G401 (cell line): ENCODE measurements at regions not wholly inside any gene's neighbourhood (a gene's known extent, or its start where the extent isn't known, plus 50 kb on each side); places are given as distances from the start of the nearest gene placed in this dataset.
"Not testable (repeated sequence)": the region's sequence is repeated elsewhere in the genome, so short reads cannot be mapped to it uniquely, and the experiment has no call there.

ENCODE experiments used
- DNase-seq: peaks from one replicate; pipeline ENCODE4 v3.0.0-alpha.2; 2015; ENCODE audit warnings: low spot score
- in situ Hi-C: cut with HindIII; loops from 2 replicates; pipeline ENCODE4 v1.10.0; 2016; ENCODE audit warnings: low sequenced_read_pairs, mixed read lengths

- no peak for DNase-seq
- in situ Hi-C loops, result no loop called here
Observed at GRCh38 chr17:71423871-71424546, 696.8 kb upstream of the SOX9 start.

- no peak for DNase-seq
- in situ Hi-C loops, result no loop called here
Observed at GRCh38 chr17:71427801-71428200, 693.0 kb upstream of the SOX9 start.

- no peak for DNase-seq
- in situ Hi-C loops, result no loop called here
Observed at GRCh38 chr17:71428897-71429296, 691.9 kb upstream of the SOX9 start.

- in situ Hi-C loops, result no loop called here
- DNase-seq, result no peak
Observed at GRCh38 chr17:71430281-71430680, 690.5 kb upstream of the SOX9 start.

GRCh38 chr17:71431146-71431545, 689.7 kb upstream of the SOX9 start:
- no peak for DNase-seq
- in situ Hi-C loops, result no loop called here

- no peak for DNase-seq
- in situ Hi-C loops, result no loop called here
Observed at GRCh38 chr17:71432378-71433315, 688.2 kb upstream of the SOX9 start.

- in situ Hi-C loops, result no loop called here
Observed at GRCh38 chr17:71434716-71435115, 686.1 kb upstream of the SOX9 start.

GRCh38 chr17:71436479-71436878, 684.3 kb upstream of the SOX9 start:
- in situ Hi-C loops, result no loop called here
- no peak for DNase-seq

More at GRCh38 chr17:71434716-71435115, 686.1 kb upstream of the SOX9 start:
- DNase-seq, result no peak

- DNase-seq, result no peak
- in situ Hi-C loops, result no loop called here
Observed at GRCh38 chr17:71437166-71437565, 683.7 kb upstream of the SOX9 start.

GRCh38 chr17:71438631-71439146, 682.1 kb upstream of the SOX9 start:
- no peak for DNase-seq
- in situ Hi-C loops, result no loop called here

- in situ Hi-C loops, result no loop called here
Observed at GRCh38 chr17:71440513-71440912, 680.3 kb upstream of the SOX9 start.

GRCh38 chr17:71441098-71441497, 679.7 kb upstream of the SOX9 start:
- DNase-seq, result no peak
- in situ Hi-C loops, result no loop called here

More at GRCh38 chr17:71440513-71440912, 680.3 kb upstream of the SOX9 start:
- DNase-seq, result no peak

- no peak for DNase-seq
- in situ Hi-C loops, result no loop called here
Observed at GRCh38 chr17:71444078-71444477, 676.7 kb upstream of the SOX9 start.

- no peak for DNase-seq
- in situ Hi-C loops, result no loop called here
Observed at GRCh38 chr17:71446645-71447437, 674.0 kb upstream of the SOX9 start.

GRCh38 chr17:71447644-71448043, 673.2 kb upstream of the SOX9 start:
- in situ Hi-C loops, result no loop called here
- no peak for DNase-seq

- in situ Hi-C loops, DNase-seq: not testable (repeated sequence)
Observed at GRCh38 chr17:71450657-71451056, 670.2 kb upstream of the SOX9 start.

GRCh38 chr17:71453876-71454422, 666.9 kb upstream of the SOX9 start:
- no peak for DNase-seq
- in situ Hi-C loops, result no loop called here

- no peak for DNase-seq
- in situ Hi-C loops, result no loop called here
Observed at GRCh38 chr17:71455219-71455618, 665.6 kb upstream of the SOX9 start.

- in situ Hi-C loops, result no loop called here
- DNase-seq, result no peak
Observed at GRCh38 chr17:71458322-71458721, 662.5 kb upstream of the SOX9 start.
